HG03135 (cell line): ENCODE measurements at regions not wholly inside any gene's neighbourhood (a gene's known extent, or its start where the extent isn't known, plus 50 kb on each side); places are given as distances from the start of the nearest gene placed in this dataset.
"Not testable (repeated sequence)": the region's sequence is repeated elsewhere in the genome, so short reads cannot be mapped to it uniquely, and the experiment has no call there.

ENCODE experiments used
- ATAC-seq: cut with Tn5 transposase; IDR thresholded peaks from one replicate; pipeline ENCODE4 v1.9.1; 2021; ENCODE audit warnings: mild to moderate bottlenecking, moderate library complexity; ENCODE audit not compliant: unreplicated experiment

DNA sequence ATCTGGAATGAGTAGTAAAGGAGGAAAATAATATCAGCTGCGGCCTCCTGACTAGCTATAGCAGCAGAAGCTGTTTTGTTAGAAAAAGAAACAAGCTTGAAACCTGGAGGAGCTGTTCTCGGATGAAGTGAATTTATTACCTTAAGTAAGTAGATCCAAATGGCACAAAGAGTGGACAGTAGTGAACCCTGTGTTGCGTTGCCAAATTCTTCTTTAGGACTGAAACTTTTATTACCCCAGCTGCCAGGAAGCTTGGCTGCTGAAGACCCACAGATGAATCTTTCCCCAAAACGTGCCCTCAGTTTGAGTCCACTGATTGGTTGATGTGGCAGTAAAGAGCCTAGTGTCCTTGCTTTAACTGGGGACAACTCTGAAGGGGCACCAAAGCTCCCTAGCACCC, 366.8 kb upstream of the GBE1 start:
- no peak for ATAC-seq

DNA sequence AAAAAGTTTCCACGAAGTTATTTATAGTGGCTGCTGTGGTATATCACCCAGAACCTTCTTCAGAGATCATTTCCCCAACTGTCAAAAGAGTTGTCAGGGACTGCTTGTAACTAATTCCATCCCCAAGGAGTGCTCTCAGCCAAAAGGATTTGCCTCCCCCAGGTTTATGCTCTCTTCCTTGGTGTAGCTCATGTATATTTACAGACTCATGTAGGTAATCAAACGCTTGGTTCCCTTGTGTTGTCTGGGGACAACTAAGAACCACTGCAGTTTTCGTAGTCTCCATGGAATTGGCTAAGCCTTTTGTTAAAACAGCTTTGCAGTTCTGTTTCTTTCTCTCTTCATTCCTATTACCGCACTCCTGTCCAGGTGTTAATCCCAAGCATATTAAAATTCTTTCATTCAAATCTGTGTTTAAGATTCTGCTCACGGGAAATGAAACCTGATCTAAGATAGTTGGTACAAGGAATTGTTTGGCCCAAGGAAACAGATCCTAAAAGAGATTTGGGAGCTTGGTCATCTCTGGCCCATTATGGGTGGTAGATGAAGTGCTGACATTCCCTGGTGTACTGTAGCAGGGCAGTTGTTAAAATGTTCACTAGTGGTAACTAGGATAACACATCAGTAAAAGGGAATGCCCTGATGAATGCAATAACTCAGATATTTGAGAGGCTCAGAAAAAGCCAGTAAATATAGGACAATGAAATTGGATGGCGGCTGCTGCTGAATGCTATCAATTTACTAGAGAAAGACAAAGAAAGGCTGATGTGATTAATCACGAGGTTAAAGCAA, 361.3 kb upstream of the GBE1 start:
- ATAC-seq, result no peak

DNA sequence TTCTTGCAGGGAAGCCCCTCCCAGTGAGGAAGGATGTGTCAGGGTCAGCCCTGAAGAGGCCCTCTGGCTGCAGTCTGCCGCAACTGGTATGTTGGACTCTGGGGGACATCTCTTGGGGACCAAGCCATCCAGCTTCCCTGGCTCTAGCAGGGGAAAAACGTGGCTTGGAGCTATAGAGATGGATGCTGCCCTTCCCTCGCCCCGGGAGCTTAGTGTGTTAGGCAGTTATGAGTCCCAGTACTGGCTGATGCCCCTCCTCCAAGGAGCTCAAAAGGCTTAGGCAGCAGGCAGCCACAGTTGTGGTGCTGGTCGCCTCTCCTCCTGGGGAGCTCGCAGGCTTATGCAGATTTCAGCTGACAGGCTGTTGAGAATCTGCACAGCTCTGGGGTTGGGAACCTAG, 353.1 kb upstream of the GBE1 start:
- no peak for ATAC-seq

DNA sequence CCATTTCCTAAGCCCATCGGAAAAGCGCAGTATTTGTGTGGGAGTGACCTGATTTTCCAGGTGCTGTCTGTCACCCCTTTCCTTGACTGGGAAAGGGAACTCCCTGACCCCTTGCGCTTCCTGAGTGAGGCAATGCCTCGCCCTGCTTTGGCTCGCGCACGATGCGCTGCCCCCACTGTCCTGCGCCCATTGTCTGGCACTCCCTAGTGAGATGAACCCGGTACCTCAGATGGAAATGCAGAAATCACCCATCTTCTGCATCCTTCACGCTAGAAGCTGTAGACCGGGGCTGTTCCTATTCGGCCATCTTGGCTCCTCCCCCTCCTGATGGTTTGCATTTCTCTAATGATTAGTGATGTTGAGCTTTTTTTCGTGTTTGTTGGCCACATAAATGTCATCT, 349.3 kb upstream of the GBE1 start:
- ATAC-seq, result not testable (repeated sequence)

DNA sequence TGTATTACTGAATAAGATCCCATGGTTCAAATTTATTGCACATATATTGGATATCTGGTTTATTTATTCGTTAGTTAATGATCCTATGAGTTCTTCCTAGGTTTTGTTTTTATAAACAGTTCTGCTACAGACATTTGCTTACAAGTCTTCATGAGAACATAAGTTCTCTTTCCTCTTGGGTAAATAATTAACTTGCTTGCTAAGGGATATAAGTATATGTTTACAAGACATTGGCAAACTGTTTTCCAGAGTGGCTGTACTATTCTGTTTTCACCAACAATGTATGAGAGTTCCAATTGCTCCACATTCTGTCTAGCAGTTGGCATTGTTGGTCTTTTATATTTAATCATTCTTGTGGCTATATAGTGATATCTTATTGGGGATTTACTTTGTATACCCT, 341.8 kb upstream of the GBE1 start:
- ATAC-seq, result no peak

DNA sequence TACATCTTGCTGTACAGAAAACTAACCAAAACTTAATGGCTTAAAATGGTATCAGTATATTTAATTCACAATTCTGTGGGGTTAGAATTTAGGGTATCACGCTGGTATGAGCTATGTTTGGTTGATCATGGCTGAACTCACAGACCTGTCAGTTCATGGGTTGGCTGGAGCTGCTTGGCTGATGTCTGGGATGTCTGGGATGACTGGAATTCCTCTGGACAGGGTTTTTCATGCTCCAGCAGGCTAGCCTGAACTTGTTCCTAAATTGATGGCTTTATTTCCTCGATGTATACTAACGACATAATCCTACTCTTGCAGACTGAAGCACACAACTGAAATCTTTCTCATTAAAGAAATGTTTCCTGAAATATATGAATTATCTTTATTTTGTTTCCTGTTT, 338.9 kb upstream of the GBE1 start:
- ATAC-seq, result no peak

DNA sequence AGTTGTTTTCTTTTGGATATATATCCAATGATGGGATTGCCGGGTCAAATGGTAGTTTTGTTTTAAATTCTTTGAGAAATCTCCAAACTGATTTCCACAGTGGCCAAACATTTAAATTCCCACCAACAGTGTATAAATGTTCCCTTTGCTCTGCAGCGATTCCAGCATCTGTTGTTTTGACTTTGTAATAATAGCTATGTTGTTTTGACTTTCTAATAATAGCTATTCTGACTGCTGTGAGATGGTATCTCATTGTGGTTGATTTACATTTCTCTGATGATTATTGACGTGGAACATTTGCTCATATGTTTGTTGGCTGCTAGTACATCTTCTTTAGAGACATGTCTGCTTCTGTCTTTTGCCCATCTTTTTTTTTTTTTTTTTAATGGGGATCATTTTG, 332.2 kb upstream of the GBE1 start:
- ATAC-seq, result no peak

DNA sequence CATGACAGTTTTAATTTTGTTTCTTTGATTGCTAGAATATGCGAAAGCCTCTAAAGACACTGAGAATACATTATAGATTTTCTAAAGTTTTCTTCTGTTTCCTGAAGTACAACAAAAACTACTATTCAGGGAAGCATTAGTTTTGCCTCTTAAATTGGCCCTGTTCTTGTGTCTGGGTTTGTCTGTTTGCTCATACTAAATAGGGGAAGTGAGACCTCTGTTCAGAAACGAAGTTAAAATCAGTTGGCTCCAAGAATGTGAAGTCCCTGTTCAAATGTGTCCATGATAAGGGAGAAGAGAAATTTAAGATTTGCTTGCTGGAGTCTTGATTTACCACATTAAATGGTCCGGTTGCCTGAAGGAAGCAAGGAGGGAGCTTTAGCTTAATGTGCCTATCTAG, 327.3 kb upstream of the GBE1 start:
- ATAC-seq, result no peak

DNA sequence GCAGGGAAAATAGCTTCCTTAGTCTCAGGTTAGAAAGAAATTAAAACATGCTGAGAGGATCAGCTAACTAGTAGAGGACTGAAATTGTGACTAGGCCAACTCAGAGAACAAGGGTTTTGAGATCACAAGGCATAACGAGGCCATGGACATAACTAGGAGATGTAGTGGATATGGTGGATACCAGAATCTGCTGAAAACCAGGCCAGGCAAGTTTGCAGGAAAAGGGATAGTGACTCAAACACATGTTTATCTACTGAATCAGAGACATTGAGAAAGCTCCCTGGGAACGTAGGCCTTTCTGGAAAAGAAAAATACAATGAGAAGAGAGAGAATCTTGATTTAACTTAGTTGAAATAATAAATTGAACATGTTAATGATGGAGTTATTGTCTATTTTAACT, 326.5 kb upstream of the GBE1 start:
- no peak for ATAC-seq

DNA sequence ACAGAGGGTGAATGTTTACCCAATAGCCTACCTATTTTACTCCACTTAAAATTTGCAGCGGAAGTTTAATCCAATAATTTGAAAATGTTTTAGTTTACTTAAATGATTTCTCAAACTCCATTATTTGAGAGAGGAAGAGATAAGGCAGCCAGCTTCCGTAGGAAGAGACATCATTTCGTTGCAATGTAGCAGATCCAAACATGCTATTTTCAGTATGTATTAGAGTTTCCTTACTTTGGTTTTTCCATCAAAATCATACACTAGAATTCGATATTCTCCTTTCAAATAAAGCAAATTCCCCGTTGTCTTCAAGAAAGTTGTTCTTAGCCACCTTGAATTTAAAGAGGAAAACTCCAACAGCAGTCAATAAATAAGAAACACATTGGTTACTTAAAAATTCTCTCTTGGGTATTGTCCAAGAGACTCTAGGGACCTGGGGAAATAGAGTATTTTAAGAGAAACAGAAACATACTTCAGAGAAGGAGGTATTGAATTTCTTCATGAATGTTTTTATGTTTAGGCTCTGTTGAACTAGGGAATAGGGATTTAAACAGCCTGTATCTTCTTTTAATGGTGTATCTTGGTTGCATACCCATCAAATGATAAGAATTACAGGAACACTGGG, 324.5 kb upstream of the GBE1 start:
- no peak for ATAC-seq

DNA sequence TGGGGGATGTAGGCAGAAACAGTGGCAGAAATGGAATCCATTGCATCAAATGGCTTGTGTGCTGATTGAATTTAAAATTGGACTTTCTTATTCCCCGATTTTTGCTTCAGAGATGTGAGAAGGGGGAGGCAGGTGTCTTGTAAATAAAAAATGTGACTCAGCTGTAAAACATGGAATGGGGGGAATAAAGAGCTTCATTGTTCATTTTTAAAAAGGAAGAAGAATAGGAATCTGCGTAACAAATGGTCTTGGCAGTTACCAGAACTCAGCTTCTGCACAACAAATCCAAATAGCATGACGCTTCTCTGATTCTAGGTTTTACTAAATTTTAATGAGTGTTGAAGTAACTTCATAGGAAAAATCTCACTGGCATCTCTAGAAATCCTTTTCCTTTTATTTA, 323.9 kb upstream of the GBE1 start:
- no peak for ATAC-seq

DNA sequence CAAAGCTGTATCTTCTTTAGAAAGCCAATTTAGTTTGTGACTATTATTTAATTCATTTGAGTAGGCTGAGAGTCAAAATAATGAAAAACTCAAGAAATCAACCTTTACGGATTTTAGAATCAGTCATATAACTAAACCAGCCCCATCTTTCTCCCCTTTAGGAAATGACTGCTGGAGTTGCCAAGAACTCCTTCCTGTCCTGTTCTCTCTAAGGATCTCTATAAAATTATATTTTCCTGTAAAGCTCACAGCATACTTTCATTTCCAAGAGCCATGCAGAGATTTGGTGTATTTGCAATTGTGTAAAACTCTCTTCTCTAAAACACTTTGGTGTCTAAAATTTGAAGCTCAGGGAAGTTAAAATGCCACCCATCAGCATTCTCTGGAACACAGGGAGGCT, 323.4 kb upstream of the GBE1 start:
- no peak for ATAC-seq

DNA sequence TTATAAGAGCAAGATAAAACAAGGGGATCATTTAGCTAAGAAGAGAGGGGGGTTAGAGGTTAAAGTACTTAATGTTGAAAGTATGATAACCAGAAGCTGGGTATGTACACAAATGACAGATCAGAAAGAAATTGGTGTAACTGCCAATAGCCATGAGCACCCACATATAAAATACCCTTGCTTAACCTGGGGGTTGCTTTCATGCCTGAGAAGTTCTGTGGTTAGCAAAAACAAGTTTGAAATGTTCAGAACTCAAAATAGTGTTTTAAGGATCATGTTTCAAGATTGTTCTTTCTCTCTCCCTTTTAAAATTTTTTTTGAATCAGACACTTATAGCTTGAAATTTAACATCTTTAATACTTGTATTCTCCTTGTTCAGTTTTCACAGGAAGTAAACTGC, 321.4 kb upstream of the GBE1 start:
- no peak for ATAC-seq

DNA sequence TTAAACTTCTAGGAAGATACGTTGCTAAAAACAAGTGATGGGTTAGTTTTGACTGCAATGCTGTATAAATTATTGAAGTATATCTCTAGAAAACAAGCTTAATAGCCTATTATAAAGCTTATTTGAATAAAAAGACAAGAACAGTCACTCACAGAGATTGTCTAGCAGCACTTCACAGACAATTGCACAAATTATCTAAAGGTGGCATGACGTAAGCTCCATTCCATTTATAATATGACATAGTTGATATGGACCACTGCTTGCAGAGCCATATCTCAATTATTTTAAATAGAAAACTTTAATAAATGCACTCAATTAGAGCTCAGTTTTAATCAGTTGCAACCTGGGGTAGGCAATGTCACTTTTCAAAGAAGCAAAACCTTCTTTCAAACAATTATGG, 319.9 kb upstream of the GBE1 start:
- no peak for ATAC-seq

DNA sequence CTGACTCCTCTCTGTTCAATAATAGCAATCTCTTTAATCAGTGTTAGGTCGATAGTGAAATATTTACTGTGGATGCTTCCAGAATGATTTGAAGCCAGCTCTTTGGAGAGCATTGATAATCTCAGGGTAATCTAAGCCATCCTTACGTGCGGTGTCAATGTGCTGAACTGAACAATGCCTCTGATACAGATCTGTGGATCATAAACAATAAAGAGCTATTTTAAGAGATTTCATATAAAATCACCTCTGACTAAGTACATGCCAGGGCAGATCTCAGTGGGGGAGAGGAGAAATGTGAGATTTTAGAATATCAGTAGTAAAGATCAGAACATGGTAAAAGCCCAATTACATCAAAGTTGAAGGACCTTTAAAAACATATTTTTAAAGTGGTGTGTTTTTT, 319.3 kb upstream of the GBE1 start:
- ATAC-seq, result no peak

DNA sequence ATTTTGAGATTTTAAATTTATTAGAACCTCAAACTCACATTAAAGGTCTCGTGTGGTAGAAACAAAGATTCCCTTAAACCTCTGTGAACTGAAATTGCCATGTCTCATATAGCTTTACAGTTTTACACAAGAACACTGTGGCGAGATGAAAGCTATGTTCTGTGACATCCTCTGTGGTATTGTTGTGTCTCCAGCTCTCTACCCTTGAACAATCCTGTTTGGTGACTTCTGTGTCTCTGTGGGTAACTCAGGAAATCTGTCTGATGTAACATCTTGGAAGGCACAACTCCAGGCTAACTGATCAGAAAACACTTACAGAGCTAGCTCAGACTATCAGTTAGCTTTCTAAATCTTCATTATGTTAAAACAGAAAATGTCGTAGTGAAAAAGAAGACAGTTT, 318.8 kb upstream of the GBE1 start:
- ATAC-seq, result no peak

DNA sequence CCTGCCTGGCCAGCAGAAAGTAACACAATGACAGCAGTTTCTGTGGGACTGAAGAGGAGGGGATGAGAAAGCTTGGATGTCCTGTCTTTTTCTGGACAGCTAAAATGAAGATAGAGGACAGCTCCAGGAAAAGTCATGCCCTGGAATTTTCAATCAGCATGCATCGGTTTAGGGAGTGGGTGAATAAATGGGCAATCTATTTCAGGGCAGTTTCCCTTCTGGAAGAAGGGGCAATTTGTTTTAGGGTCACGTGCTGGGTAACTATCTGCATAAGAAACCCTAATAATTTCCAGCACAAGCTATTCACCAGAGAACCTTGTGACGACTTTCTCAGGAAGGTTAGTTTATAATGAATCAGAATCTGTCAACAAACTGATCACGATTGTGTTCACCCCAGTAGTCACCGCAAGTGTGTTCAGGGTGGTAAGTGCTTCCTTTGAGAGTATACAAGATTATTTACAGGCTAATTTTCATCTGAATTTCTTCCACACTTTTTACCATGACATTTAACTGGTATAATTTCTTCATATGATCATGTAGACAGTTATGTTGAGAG, 318.0 kb upstream of the GBE1 start:
- no peak for ATAC-seq

DNA sequence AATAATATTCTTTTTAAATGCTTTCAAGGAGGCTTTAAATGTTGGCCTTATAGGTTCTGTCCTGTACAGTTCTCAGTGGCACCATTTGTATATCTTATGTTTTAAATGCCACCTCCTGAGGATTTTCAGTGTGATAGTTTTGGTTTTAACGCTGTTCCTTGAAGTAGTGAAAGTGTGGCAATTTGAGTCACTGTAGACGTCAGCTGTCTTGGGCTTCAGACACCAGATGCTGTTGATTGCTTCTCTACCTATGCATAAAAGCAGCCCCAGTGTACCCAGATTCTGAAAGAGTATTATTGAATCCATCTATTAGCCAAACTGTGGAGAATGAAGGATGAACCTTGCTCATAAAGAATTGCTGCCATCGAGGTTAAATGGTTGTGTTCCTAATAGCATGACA, 316.8 kb upstream of the GBE1 start:
- ATAC-seq, result no peak

DNA sequence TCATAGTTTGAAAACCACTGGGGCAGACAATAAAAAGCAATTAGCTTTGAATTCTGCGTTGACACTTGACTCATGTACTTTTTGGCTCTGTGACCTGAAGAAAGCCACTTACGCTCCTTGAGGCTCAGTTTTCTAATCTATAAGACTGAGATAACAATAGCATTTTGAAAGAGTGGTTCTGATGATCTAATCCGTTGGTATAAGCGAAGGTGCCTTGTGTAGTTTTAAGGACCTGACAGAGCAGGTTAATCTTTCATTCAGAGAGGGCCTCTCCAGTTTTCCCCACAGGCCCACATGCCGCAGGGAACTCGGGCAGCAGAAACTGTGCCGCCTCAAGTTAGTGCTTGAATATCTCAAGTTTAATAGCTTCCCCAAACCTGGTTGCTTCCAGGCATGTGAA, 306.0 kb upstream of the GBE1 start:
- ATAC-seq, result no peak

DNA sequence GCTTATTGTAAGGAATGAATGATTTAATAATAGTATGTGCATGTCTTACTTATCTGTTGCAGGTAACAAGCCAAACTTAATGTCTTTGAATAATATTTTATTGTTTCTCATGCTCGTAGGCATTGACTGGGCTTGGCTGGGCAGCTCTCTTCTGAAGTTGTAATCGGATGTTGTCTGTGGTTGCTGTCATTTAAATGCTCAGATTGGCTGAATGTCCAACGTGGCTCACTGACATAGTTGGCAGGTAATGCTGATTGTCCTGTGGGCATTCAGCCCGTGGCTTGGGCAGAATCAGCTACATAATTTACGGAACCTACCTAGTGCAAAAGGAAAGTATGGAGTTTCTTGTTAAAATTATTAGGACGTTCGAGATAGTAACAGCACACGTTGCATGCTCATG, 297.4 kb upstream of the GBE1 start:
- ATAC-seq, result no peak

DNA sequence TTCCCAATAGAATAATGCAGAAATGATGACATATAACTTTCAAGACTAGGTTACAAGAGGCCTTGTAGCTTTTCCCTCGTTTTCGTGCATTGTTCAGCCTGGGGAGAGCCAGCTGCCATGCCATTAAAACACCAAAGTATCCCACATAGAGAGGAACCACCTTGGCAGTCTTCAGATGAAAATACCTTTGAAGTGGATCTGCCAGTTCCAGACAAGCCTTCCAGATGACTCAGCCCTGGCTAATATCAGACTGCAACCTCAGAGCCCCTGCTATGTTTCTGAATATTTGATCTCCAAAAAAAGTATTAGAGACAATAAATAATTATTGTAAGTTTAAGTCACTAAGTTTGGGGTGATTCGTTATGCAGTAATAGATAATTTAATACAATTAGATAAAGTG, 294.3 kb upstream of the GBE1 start:
- no peak for ATAC-seq

DNA sequence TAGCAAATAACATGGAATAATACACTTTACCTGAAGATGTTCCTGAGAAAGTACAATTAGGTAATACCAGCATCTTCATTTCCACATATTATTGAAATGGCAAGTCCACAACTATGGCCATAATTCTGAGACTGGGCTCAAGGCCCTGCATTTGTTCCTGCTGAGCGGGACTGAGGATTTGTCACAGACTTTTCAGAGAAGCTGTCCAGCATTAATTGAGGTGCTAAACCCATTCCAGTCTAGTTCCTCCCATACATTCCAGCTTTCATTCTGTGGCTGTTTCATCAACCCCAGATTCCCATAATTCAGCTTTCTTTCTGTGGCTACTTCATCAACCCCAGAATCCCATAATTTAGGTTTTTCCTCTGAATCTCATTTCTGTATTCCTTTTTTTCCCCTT, 293.4 kb upstream of the GBE1 start:
- ATAC-seq, result no peak

DNA sequence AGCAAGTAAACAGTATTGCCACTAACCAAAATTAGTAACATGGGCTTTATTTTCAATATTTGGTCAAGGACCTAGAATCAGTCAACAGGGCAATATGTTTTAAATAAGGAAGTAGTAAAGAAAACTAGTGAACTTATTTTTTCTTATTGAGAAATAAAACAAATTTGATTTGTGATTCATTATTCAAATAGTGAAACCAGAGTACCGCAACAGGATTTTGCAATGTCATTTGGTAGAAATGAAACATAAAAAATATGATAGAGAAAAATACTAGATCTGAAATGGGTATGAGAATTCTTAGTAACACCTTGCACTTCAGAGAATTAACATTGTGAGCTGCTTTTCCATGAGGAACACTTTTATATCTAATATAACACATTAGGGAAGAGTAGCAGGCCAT, 291.8 kb upstream of the GBE1 start:
- ATAC-seq, result no peak
